ENCODE measurements at regions not wholly inside any gene's neighbourhood (a gene's known extent, or its start where the extent isn't known, plus 50 kb on each side); places are given as distances from the start of the nearest gene placed in this dataset.

DNA sequence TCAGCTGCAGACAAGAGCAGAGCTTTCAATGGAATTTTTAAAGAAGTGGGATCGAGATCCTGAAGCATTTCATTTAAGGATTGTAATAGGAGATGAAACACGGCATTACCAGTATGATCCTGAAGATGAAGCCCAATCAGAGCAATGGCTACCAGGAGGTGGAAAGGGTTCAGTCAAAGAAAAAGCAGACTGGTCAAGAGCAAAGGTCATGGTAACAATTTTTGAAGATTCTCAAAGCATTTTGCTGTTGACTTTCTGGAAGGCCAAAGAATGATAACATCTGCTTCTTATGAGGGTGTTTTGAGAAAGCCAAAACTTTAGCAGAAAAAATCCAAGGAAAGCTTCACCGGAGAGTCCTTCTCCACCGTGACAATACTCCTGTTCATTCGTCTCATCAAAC, 204.3 kb upstream of the EEA1 start:
- no peaks in the 10 kb centered on the region for H3K4me1 ChIP-seq (ENCODE audit: control insufficient read depth, low read length)
- H3K27me3 ChIP-seq (ENCODE audit: control insufficient read depth, low read length), result no peaks in the 10 kb centered on the region
- H3K79me2 ChIP-seq (ENCODE audit: control insufficient read depth, low read length), result no peaks in the 10 kb centered on the region
- no peaks in the 10 kb centered on the region for H3F3A ChIP-seq (ENCODE audit: control insufficient read depth, insufficient read depth)
- H3K36me3 ChIP-seq (ENCODE audit: control insufficient read depth, low read length), result no peaks in the 10 kb centered on the region
- no peak overlapping the region for H3K27ac ChIP-seq (ENCODE audit: low read depth, low read length)
- no peaks in the 10 kb centered on the region for H3K9me3 ChIP-seq (ENCODE audit: control insufficient read depth, insufficient read depth, low read length)
- no peak overlapping the region for H3K4me2 ChIP-seq (ENCODE audit: low read length)
- H4K20me1 ChIP-seq (ENCODE audit: control insufficient read depth, insufficient read depth, low read depth, low read length), result no peaks in the 10 kb centered on the region
- TF ChIP-seq EZH2phosphoT487 (IDR thresholded peaks at IDR 0.05; ENCODE audit: borderline replicate concordance, low read length), result no peak
- TF ChIP-seq, protein P1, sequence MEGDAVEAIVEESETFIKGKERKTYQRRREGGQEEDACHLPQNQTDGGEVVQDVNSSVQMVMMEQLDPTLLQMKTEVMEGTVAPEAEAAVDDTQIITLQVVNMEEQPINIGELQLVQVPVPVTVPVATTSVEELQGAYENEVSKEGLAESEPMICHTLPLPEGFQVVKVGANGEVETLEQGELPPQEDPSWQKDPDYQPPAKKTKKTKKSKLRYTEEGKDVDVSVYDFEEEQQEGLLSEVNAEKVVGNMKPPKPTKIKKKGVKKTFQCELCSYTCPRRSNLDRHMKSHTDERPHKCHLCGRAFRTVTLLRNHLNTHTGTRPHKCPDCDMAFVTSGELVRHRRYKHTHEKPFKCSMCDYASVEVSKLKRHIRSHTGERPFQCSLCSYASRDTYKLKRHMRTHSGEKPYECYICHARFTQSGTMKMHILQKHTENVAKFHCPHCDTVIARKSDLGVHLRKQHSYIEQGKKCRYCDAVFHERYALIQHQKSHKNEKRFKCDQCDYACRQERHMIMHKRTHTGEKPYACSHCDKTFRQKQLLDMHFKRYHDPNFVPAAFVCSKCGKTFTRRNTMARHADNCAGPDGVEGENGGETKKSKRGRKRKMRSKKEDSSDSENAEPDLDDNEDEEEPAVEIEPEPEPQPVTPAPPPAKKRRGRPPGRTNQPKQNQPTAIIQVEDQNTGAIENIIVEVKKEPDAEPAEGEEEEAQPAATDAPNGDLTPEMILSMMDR (IDR thresholded peaks at IDR 0.05; ENCODE audit: low read depth, low read length, poor library complexity, severe bottlenecking), result no peak
- H3K9me2 ChIP-seq (replicated peaks; ENCODE audit: control insufficient read depth, low read length), result no peaks in the 10 kb centered on the region
- H3K4me3 ChIP-seq (ENCODE audit: low read length), result no peak overlapping the region

DNA sequence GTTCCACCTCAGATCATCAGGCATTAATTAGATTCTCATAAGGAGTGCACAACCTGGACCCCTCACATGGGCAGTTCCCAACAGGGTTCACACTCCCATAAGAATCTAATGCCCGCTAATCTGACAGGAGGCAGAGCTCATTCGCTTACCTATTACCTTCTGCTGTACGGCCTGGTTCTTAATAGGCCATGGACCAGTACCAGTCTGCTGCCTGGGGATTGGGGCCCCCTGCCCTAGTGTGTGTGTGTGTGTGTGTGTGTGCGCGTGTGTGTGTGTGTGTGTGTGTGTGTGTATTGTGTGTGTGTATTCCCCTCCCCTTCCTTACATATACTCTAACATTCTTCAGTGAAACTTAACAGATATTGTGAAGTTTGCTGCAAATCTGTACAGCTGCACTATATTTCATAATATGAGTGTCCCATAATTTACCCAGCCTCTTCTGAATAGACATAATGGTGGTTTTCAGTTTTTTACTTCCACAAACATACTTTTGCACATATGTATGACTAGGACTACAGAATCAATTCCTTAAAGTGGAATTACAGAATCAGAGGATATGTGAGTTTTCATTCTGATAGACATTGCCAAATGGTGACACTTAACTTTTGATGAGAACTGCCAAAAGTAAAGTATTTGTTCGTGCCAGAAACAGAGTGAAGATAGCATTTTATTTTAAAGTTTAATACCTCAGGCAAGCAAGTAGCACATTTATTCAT, 205.2 kb upstream of the EEA1 start:
- Histone ChIP-seq H3K36me3 (ENCODE audit: control insufficient read depth, low read length) (no peaks in the 10 kb centered on the region), H3K4me1 (ENCODE audit: control insufficient read depth, low read length) (peaks cover 5% of the 10 kb centered on the region), H3K9me3 (ENCODE audit: control insufficient read depth, insufficient read depth, low read length) (no peaks in the 10 kb centered on the region), H3K4me2 (ENCODE audit: low read length) (no peak overlapping the region), H4K20me1 (ENCODE audit: control insufficient read depth, insufficient read depth, low read depth, low read length) (no peaks in the 10 kb centered on the region), H3K27ac (ENCODE audit: low read depth, low read length) (no peak overlapping the region), H3K79me2 (ENCODE audit: control insufficient read depth, low read length) (no peaks in the 10 kb centered on the region), H3K4me3 (ENCODE audit: low read length) (no peak overlapping the region), H3F3A (ENCODE audit: control insufficient read depth, insufficient read depth) (no peaks in the 10 kb centered on the region), H3K27me3 (ENCODE audit: control insufficient read depth, low read length) (no peaks in the 10 kb centered on the region), H3K9me2 (replicated peaks; ENCODE audit: control insufficient read depth, low read length) (no peaks in the 10 kb centered on the region)
- TF ChIP-seq, protein P1 (IDR thresholded peaks at IDR 0.05; ENCODE audit: low read depth, low read length, poor library complexity, severe bottlenecking), result no peak
- no peak for TF ChIP-seq EZH2phosphoT487 (IDR thresholded peaks at IDR 0.05; ENCODE audit: borderline replicate concordance, low read length)

DNA sequence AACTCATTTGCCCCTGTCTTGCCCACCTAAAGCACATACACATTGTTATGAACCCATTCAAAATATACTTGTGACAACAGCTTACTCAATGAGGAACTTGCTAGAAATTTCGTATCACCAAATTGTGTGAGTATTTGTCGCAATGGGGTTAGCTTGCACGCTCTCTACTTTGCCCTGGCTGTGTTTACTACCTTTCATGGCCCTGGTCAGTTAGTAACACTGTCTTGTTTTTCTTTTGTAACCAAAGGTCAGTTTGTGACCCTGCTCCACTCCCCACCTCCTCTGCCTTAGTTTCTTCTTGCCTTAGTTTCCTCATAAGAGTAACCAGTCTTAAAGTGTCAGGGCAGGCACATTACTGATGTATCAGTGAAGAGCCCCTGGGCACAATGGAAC, 205.8 kb upstream of the EEA1 start:
- H3F3A ChIP-seq (ENCODE audit: control insufficient read depth, insufficient read depth), result no peaks in the 10 kb centered on the region
- no peak for TF ChIP-seq EZH2phosphoT487 (IDR thresholded peaks at IDR 0.05; ENCODE audit: borderline replicate concordance, low read length)
- TF ChIP-seq, protein P1 (IDR thresholded peaks at IDR 0.05; ENCODE audit: low read depth, low read length, poor library complexity, severe bottlenecking), result no peak
- H3K4me2 ChIP-seq (ENCODE audit: low read length), result no peak overlapping the region
- no peaks in the 10 kb centered on the region for H3K9me3 ChIP-seq (ENCODE audit: control insufficient read depth, insufficient read depth, low read length)
- H3K27ac ChIP-seq (ENCODE audit: low read depth, low read length), result no peak overlapping the region
- no peaks in the 10 kb centered on the region for H3K79me2 ChIP-seq (ENCODE audit: control insufficient read depth, low read length)
- H3K27me3 ChIP-seq (ENCODE audit: control insufficient read depth, low read length), result no peaks in the 10 kb centered on the region
- H3K9me2 ChIP-seq (replicated peaks; ENCODE audit: control insufficient read depth, low read length), result no peaks in the 10 kb centered on the region
- H3K4me1 ChIP-seq (ENCODE audit: control insufficient read depth, low read length), result peaks cover 5% of the 10 kb centered on the region
- no peaks in the 10 kb centered on the region for H4K20me1 ChIP-seq (ENCODE audit: control insufficient read depth, insufficient read depth, low read depth, low read length)
- H3K4me3 ChIP-seq (ENCODE audit: low read length), result no peak overlapping the region
- H3K36me3 ChIP-seq (ENCODE audit: control insufficient read depth, low read length), result no peaks in the 10 kb centered on the region

Measured in DOHH2 (cell line).